NCI-H1105 treated with DMSO at 0.1 percent for 48 hours (cell line): ENCODE measurements at regions not wholly inside any gene's neighbourhood (a gene's known extent, or its start where the extent isn't known, plus 50 kb on each side); places are given as distances from the start of the nearest gene placed in this dataset.
A peak's percentile ranks its signal among the peaks of the same experiment; 100 is the strongest.

Source experiments
- DNase-seq: peaks from one replicate; lab custom pipeline; 2025; lab: John Stamatoyannopoulos, UW

GRCh38 chr1:220410611-220411010, 117.3 kb upstream of the MARK1 start:
- DNase-seq = no peak

DNA sequence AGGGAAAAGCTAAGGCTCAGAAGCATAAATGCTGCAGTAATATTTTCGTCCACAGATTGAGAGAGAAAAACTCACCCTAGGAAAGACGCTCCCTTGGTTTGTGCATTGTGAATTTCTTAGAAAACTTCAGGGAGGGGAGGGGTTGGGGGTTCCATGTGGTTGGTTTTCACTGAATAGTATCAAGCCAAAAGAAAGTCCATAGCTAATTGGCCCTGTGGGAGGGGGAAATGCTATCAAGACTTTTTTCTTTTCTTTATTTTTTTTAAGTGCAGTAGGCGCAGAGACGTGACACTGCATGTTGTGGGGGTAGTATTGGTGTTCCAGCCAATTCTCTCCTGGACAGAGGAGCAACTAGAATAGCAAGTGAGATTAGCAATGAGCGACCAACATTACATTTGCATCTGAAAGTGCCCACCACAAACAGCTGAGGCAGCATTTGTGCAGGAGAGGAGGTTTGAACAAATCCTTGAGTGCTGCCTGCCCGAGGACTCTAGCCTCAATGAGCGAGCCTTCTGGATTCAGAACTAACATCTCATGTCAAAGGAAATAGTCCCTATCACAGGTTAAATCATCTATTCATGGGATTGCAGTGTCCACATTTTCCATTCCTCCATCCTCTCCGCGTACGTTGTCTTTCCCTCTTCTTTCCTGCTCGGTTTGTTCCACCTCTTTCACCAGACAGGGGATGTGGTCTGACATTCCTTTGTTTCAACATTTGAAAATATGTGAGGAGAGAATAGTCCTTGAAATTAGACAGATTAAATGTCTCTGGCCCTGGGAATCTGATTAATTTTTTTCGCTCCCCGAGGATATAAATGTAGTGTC, 118.0 kb upstream of the MARK1 start:
- no peak for DNase-seq

GRCh38 chr1:220407191-220407590, 120.7 kb upstream of the MARK1 start:
- DNase-seq = no peak

- no peak for DNase-seq
Observed at GRCh38 chr1:220398238-220398637, 126.0 kb upstream of the RAB3GAP2 start.

GRCh38 chr1:220391491-220391890, 119.2 kb upstream of the RAB3GAP2 start:
- DNase-seq = peak; percentile 23

DNA sequence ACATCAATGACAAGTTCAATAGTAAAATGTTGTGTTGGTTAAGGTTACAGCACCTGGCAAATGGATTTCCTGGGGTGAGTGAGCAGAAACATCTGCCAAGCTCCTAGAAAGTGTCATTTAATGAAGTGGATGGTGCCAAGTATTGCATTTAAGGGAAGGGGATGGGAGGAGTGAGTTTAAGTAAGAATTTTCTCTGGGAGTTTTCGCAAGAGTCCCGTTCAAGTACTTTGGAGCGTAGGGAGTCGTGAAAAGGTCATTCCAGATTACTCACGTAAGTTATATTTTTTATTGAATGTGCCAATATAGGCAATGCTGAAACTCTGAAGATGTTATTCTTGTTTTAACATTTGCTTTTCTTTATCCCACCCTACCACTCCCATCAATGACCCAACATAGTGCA, 117.4 kb upstream of the RAB3GAP2 start:
- DNase-seq = no peak

- no peak for DNase-seq
Observed at GRCh38 chr1:220386494-220387195, 114.4 kb upstream of the RAB3GAP2 start.

DNA sequence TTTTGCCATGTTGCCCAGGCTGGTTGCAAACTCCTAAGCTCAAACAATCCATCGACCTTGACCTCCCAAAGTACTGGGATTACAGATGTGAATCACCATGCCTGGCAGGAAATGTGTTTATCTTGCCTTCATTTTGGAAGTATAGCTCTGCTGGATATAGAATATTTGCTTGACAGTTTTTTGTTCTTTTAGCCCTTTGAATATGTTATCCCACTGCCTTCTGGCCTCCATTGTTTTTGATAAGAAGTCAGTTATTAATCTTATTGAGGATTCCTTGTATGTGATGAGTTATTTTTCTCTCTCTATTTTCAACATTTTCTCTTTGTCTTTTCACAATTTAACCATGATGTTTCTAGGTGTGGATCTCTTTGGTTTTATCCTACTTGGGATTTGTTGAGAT, 112.9 kb upstream of the RAB3GAP2 start:
- no peak for DNase-seq

DNA sequence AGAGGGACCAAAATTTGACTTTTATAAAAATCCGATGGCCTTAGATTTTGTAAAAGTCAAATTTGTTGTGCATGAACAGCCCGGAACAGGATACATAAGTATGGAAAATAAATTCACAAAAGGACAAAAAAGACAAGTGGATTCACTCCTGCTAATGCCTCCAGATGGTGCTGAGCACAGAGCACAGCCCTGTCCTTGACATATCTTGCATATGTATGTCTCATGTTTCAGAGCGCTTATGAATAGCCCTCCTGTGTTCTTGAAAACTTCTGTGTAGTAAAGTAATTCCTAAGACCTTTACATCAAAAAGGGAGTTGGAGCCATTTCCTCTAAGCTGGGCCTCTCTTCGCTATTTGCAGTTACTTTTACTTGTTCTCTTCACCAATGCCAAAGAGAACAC, 110.7 kb upstream of the RAB3GAP2 start:
- DNase-seq = no peak

- no peak for DNase-seq
Observed at GRCh38 chr1:220380885-220381284, 108.6 kb upstream of the RAB3GAP2 start.

DNA sequence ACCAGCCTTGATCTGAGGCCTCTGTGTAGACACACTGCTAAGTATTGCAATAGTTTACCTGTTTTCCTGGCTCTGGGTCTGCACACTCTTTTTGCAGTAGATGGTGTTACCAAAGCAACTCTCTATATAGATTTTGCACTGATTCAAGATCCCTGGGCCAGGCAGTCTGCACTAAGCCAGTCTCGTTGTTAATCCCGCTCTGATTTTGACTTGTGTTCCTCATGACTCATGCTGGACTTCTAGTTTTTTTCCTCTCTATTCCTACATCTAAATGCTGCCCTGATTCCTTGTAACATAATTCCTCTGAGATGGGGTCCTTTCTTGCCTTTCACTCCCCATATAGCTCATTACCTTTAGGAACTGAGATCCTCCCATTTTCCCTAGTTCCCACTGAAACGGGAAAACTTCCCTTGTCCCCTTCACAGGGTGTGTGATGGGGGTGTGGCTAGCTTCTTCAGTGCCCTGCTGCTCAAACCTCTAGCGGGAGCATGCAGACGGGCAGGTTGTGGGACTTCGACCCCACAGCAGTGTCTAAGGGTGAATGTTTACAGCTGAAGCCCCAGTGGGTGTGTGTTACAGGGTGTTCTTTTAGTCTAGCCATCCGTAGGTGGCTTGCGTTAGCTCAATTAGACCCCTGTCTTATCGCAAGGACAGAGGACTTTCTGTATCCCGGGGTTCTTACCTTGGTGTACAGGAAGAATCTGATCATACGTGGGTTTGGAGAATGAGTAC, 106.5 kb upstream of the RAB3GAP2 start:
- no peak for DNase-seq

- no peak for DNase-seq
Observed at GRCh38 chr1:220375715-220376114, 103.5 kb upstream of the RAB3GAP2 start.

DNA sequence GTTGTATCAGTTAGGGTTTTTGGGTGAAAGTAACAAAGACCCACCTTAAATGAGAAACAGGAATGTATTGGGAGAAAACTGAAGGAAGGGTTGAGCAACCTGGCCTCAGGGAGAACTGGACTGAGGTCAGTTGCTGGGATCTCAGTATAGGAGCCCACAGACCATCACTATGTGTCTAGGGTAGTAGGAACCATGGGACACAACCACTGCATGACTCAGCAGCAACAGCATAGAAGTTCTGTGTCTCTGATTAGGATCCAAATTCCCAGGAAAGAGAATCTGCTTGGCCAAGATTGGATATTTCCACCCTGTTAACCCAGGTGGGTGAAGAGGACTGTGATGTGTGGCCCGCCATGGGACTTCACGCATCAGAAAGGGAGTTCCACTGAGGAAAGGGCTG, 102.2 kb upstream of the RAB3GAP2 start:
- DNase-seq = no peak

GRCh38 chr1:220372451-220372850, 100.2 kb upstream of the RAB3GAP2 start:
- no peak for DNase-seq

GRCh38 chr1:220371324-220371723, 99.1 kb upstream of the RAB3GAP2 start:
- peak; percentile 8 for DNase-seq

GRCh38 chr1:220370041-220370700, 97.9 kb upstream of the RAB3GAP2 start:
- DNase-seq = no peak

GRCh38 chr1:220369511-220369910, 97.3 kb upstream of the RAB3GAP2 start:
- DNase-seq = no peak

GRCh38 chr1:220368352-220369265, 96.4 kb upstream of the RAB3GAP2 start:
- no peak for DNase-seq

GRCh38 chr1:220367833-220368232, 95.6 kb upstream of the RAB3GAP2 start:
- DNase-seq = no peak

GRCh38 chr1:220366269-220366668, 94.0 kb upstream of the RAB3GAP2 start:
- no peak for DNase-seq

DNA sequence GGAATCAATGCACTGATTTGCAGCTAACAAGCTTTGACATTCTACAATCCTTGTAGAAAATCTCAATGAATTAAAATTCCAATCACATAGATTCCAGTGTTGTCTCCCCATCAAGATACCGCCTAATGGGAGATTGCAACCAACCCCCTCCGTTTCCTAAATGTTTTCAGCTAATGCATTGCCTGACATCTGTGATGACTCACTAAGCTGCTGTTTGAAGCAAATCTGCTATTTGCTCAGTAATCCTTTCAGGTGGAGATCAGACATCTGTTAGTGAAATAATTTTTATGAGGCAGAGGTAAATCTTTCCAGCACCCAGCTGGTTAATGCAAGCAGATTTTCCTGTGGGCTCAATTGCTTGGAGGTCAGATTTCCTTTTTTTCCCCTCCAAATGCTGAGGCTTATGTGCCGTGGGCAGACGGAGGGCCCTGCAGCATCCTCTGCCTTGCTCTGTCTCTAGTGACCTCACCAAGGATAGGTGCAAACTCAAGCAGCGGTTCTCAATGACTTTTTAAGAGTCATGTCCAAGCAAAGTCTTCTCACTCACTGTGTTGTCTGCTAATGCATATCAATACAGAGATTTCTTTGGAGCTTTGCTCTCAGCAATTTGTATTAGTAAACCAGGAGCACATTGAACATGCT, 91.1 kb upstream of the RAB3GAP2 start:
- no peak for DNase-seq
